ENCODE measurements at regions not wholly inside any gene's neighbourhood (a gene's known extent, or its start where the extent isn't known, plus 50 kb on each side); places are given as distances from the start of the nearest gene placed in this dataset.

- TF ChIP-seq GATA3 (IDR thresholded peaks at IDR 0.05; ENCODE audit: low read depth, low read length) (no peak), GATA2 (IDR thresholded peaks at IDR 0.05; ENCODE audit: low read depth, low read length) (no peak)
Observed at GRCh38 chr10:113362645-113363091, 190.2 kb upstream of the HABP2 start.

- no peak for TF ChIP-seq GATA3 (IDR thresholded peaks at IDR 0.05; ENCODE audit: low read depth, low read length)
- no peak for TF ChIP-seq GATA2 (IDR thresholded peaks at IDR 0.05; ENCODE audit: low read depth, low read length)
Observed at GRCh38 chr10:113364227-113364626, 188.6 kb upstream of the HABP2 start.

- TF ChIP-seq GATA3 (IDR thresholded peaks at IDR 0.05; ENCODE audit: low read depth, low read length) (peak; percentile 80; the same call in 1 of the 2 replicates), GATA2 (IDR thresholded peaks at IDR 0.05; ENCODE audit: low read depth, low read length) (no peak)
Observed at GRCh38 chr10:113368666-113369364, 184.0 kb upstream of the HABP2 start.

- TF ChIP-seq GATA3 (IDR thresholded peaks at IDR 0.05; ENCODE audit: low read depth, low read length) (peak; percentile 8; the same call in 1 of the 2 replicates), GATA2 (IDR thresholded peaks at IDR 0.05; ENCODE audit: low read depth, low read length) (peak; percentile 71)
Observed at GRCh38 chr10:113369365-113369694, 183.5 kb upstream of the HABP2 start.

- no peak for TF ChIP-seq GATA2 (IDR thresholded peaks at IDR 0.05; ENCODE audit: low read depth, low read length)
- no peak for TF ChIP-seq GATA3 (IDR thresholded peaks at IDR 0.05; ENCODE audit: low read depth, low read length)
Observed at GRCh38 chr10:113376428-113376827, 176.4 kb upstream of the HABP2 start.

- TF ChIP-seq GATA2 (IDR thresholded peaks at IDR 0.05; ENCODE audit: low read depth, low read length) (no peak), GATA3 (IDR thresholded peaks at IDR 0.05; ENCODE audit: low read depth, low read length) (no peak)
Observed at GRCh38 chr10:113379091-113379490, 173.8 kb upstream of the HABP2 start.

GRCh38 chr10:113381416-113381815, 171.4 kb upstream of the HABP2 start:
- TF ChIP-seq GATA2 (IDR thresholded peaks at IDR 0.05; ENCODE audit: low read depth, low read length), result no peak
- no peak for TF ChIP-seq GATA3 (IDR thresholded peaks at IDR 0.05; ENCODE audit: low read depth, low read length)

GRCh38 chr10:113381981-113382509, 170.8 kb upstream of the HABP2 start:
- TF ChIP-seq GATA2 (IDR thresholded peaks at IDR 0.05; ENCODE audit: low read depth, low read length) (no peak), GATA3 (IDR thresholded peaks at IDR 0.05; ENCODE audit: low read depth, low read length) (no peak)

- TF ChIP-seq GATA2 (IDR thresholded peaks at IDR 0.05; ENCODE audit: low read depth, low read length), result no peak
- TF ChIP-seq GATA3 (IDR thresholded peaks at IDR 0.05; ENCODE audit: low read depth, low read length), result no peak
Observed at GRCh38 chr10:113382691-113383090, 170.2 kb upstream of the HABP2 start.

- TF ChIP-seq GATA2 (IDR thresholded peaks at IDR 0.05; ENCODE audit: low read depth, low read length) (no peak), GATA3 (IDR thresholded peaks at IDR 0.05; ENCODE audit: low read depth, low read length) (no peak)
Observed at GRCh38 chr10:113384181-113384580, 168.7 kb upstream of the HABP2 start.

GRCh38 chr10:113385021-113385999, 167.5 kb upstream of the HABP2 start:
- TF ChIP-seq GATA2 (IDR thresholded peaks at IDR 0.05; ENCODE audit: low read depth, low read length) (no peak), GATA3 (IDR thresholded peaks at IDR 0.05; ENCODE audit: low read depth, low read length) (no peak)

- TF ChIP-seq GATA3 (IDR thresholded peaks at IDR 0.05; ENCODE audit: low read depth, low read length) (no peak), GATA2 (IDR thresholded peaks at IDR 0.05; ENCODE audit: low read depth, low read length) (no peak)
Observed at GRCh38 chr10:113386005-113386404, 166.8 kb upstream of the HABP2 start.

GRCh38 chr10:113389969-113390368, 162.9 kb upstream of the HABP2 start:
- TF ChIP-seq GATA2 (IDR thresholded peaks at IDR 0.05; ENCODE audit: low read depth, low read length) (no peak), GATA3 (IDR thresholded peaks at IDR 0.05; ENCODE audit: low read depth, low read length) (no peak)

GRCh38 chr10:113390896-113391295, 162.0 kb upstream of the HABP2 start:
- TF ChIP-seq GATA2 (IDR thresholded peaks at IDR 0.05; ENCODE audit: low read depth, low read length), result no peak
- TF ChIP-seq GATA3 (IDR thresholded peaks at IDR 0.05; ENCODE audit: low read depth, low read length), result no peak
